Progenitor cell of endocrine pancreas (in vitro differentiated cells): ENCODE measurements at regions not wholly inside any gene's neighbourhood (a gene's known extent, or its start where the extent isn't known, plus 50 kb on each side); places are given as distances from the start of the nearest gene placed in this dataset.

Source experiments
- DNase-seq: peaks from one replicate; pipeline ENCODE4 v3.0.0; 2021; ENCODE audit warnings: low spot score; ENCODE audit not compliant: unreplicated experiment
- H3K27ac Mint-ChIP-seq: 2 replicates; pipeline ENCODE4 v1.8.0; 2021; ENCODE audit warnings: mild to moderate bottlenecking, moderate library complexity, mixed read lengths
- H3K27me3 Mint-ChIP-seq: 2 replicates; pipeline ENCODE4 v1.8.0; 2021; ENCODE audit warnings: mixed read lengths
- H3K36me3 Mint-ChIP-seq: 2 replicates; pipeline ENCODE4 v1.8.0; 2022; ENCODE audit warnings: mixed read lengths; ENCODE audit not compliant: insufficient read depth
- H3K4me1 Mint-ChIP-seq: 2 replicates; pipeline ENCODE4 v1.8.0; 2021; ENCODE audit warnings: low read depth, mixed read lengths
- H3K4me3 Mint-ChIP-seq: 2 replicates; pipeline ENCODE4 v1.8.0; 2021; ENCODE audit warnings: low read depth, mild to moderate bottlenecking, moderate library complexity, mixed read lengths
- H3K9me3 Mint-ChIP-seq: 2 replicates; pipeline ENCODE4 v1.8.0; 2021; ENCODE audit warnings: low read depth, mixed read lengths
- TF ChIP-seq, protein P1 (sequence below): fragments of 200-600 bp; sonication (generic); IDR thresholded peaks from one replicate; pipeline ENCODE4 v1.5.0; 2021; ENCODE audit warnings: antibody characterized with exemption, mild to moderate bottlenecking; ENCODE audit not compliant: unreplicated experiment

DNA sequence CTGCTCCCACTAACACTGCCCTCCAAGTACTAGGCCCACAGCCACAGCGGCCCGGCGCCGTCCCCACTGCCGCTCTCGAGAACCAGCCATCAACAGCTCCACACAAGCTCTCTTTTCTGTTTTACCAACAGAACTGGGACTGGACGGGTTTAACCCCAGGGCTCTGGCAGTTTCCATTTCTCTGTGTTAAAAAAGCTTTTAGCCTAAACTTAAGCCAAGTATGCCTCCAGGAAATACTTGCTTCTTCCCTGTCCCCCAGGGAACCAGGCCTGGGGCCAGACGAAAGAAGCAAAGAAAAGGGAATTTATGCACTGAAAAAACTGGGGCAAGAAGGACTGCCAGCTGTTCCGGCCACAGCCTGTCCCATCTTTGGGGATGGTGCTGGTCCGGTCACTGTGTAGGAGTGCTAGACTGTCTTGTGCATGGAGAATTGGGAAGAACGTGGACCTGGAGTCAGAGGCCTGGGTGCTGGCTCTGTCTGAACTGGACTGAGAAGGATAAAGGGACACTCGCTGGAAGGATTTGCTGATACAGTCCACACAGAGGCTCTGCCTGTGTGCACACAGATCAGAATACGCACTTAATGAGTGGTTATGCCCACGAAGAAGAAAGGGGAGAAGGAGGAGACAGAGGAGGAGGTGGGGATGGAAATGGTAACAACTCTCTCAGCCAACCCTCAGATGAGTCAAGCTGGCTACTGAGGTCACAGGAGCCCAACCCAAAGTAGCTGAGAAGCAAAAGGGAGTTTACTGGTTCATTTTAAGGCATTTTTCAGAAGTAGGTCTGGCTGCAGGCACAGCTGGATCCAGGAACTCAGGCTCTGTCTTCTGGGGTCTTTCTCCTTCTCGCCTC is 254.4 kb upstream of the PMEPA1 start:
- Mint-ChIP-seq H3K36me3 (no peaks in the 10 kb centered on the region), H3K4me1 (no peaks in the 10 kb centered on the region), H3K4me3 (no peak overlapping the region), H3K27ac (no peak overlapping the region), H3K27me3 (peaks cover 10% of the 10 kb centered on the region), H3K9me3 (no peaks in the 10 kb centered on the region)
- TF ChIP-seq, protein P1, sequence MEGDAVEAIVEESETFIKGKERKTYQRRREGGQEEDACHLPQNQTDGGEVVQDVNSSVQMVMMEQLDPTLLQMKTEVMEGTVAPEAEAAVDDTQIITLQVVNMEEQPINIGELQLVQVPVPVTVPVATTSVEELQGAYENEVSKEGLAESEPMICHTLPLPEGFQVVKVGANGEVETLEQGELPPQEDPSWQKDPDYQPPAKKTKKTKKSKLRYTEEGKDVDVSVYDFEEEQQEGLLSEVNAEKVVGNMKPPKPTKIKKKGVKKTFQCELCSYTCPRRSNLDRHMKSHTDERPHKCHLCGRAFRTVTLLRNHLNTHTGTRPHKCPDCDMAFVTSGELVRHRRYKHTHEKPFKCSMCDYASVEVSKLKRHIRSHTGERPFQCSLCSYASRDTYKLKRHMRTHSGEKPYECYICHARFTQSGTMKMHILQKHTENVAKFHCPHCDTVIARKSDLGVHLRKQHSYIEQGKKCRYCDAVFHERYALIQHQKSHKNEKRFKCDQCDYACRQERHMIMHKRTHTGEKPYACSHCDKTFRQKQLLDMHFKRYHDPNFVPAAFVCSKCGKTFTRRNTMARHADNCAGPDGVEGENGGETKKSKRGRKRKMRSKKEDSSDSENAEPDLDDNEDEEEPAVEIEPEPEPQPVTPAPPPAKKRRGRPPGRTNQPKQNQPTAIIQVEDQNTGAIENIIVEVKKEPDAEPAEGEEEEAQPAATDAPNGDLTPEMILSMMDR, result no peak
- no peak for DNase-seq

DNA sequence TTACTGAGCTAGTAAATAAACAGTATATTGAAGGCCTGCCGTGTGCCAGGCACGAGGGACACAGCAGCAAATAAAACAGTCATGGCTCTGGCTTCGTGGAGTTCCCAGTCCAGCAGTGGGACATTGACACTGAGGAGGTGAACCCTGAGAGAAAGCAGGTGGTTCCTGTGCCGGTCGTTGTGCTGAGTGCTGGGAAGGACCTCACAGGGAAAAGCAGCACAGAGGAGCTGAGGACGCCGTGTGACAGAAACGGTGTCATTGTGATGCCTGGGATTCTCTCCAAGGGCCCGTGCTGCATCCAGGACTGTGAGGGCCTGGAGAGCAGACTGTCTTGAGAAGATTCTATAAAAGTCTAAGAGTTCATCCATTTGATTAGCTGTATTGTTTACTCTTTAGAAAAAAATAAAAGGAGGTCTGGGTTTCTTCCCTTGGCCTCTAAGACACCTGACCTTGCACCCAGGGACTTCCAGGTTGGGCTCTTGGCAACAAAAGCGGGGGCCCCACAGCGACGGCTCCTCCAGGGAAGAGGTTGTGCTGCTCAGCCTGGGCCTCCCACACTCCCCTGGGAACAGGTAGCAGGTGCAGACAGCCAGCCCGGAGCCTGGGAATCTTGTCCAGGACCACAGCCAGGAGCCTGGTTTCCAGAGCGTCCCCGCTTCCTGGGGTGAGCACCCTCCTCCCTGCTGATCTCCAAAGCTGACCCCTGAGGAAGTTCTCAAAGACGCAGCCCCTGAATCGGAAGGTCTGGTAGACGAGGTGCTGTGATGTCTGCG is 251.2 kb upstream of the PMEPA1 start:
- no peaks in the 10 kb centered on the region for H3K9me3 Mint-ChIP-seq
- H3K27ac Mint-ChIP-seq, result no peak overlapping the region
- no peak for DNase-seq
- no peaks in the 10 kb centered on the region for H3K4me1 Mint-ChIP-seq
- peaks cover 12% of the 10 kb centered on the region for H3K27me3 Mint-ChIP-seq
- TF ChIP-seq, protein P1, result no peak
- H3K4me3 Mint-ChIP-seq, result no peak overlapping the region
- no peaks in the 10 kb centered on the region for H3K36me3 Mint-ChIP-seq

DNA sequence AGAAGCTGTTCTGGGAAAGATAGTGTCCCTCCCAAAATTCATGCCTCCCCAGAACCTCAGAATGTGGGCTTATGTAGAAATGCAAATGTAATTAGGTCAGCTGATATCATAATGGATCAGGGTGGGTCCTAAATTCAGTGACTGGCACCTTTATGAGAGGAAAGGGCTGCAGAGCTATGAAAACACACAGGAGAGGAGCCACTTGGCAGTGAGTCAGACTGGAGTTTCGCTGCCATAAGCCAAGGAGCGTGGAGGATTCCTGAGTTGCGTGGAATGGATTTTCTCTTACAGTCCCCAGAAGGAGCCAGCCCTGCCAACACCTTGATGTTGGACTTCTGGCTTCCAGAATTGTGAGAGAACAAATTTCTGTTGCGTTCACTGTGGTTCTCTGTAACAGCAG is 249.8 kb upstream of the PMEPA1 start:
- TF ChIP-seq, protein P1, result no peak
- peaks cover 11% of the 10 kb centered on the region for H3K27me3 Mint-ChIP-seq

DNA sequence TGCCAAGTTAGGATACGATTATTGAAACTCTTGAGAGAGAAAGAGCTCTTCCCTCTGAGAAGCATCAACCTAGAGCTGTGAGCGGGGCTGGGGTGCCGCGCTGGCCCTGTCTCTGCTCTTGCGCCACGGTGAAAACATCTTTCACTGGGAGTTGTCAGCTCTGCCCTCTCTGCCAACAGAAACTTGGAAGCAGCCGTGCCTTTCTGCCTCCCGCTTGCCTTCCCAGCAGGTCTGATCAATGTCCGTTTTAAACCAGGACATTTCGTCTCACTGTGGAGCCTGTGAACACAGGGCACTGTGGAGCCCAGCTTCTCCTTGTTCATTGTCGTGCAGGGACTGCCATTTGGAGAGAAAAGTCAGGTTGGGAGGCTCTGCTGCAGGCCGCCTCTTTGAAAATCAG is 249.2 kb upstream of the PMEPA1 start:
- no peak for DNase-seq
- TF ChIP-seq, protein P1, result no peak
- H3K36me3 Mint-ChIP-seq, result no peaks in the 10 kb centered on the region
- peaks cover 8% of the 10 kb centered on the region for H3K27me3 Mint-ChIP-seq
- peak overlapping the region; percentile 51 for H3K27ac Mint-ChIP-seq
- H3K9me3 Mint-ChIP-seq, result no peaks in the 10 kb centered on the region
- no peaks in the 10 kb centered on the region for H3K4me1 Mint-ChIP-seq
- H3K4me3 Mint-ChIP-seq, result no peak overlapping the region

More for the DNA sequence above, 249.8 kb upstream of the PMEPA1 start:
- Mint-ChIP-seq H3K9me3 (no peaks in the 10 kb centered on the region), H3K4me3 (no peak overlapping the region), H3K4me1 (no peaks in the 10 kb centered on the region), H3K36me3 (no peaks in the 10 kb centered on the region), H3K27ac (no peak overlapping the region)
- no peak for DNase-seq

DNA sequence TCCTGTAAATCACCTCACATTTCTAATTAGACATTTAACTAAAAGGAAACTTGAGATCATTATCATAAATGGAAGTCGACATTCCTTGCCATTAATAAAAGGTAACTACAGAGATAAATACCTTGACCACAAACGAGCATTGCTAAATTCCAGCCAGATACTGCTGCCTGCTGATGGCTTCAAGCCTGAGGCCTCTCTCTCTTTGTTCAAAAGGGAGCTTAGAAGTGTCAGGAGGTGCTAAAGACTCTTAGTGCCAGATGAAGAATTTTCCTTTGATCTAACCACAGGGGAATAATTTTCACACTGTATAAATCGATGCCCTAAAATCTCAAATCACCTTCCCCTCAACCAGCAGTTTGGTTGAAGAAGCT is 248.2 kb upstream of the PMEPA1 start:
- DNase-seq, result no peak
- Mint-ChIP-seq H3K27ac (no peak overlapping the region), H3K27me3 (peaks cover 8% of the 10 kb centered on the region), H3K4me3 (no peak overlapping the region), H3K4me1 (no peaks in the 10 kb centered on the region), H3K36me3 (no peaks in the 10 kb centered on the region), H3K9me3 (no peaks in the 10 kb centered on the region)
- TF ChIP-seq, protein P1, result no peak
